Inflammatory macrophage treated with lipopolysaccharide for 1 hour (primary cell): ENCODE measurements at regions not wholly inside any gene's neighbourhood (a gene's known extent, or its start where the extent isn't known, plus 50 kb on each side); places are given as distances from the start of the nearest gene placed in this dataset.

ENCODE experiments used
- DNase-seq, 2 donors: peaks; one replicate each; pipeline ENCODE4 v3.0.0-alpha.2; 2020 to 2022

- no peak for DNase-seq
Observed at GRCh38 chr7:156174428-156174827, 362.2 kb upstream of the SHH start.

- no peak for DNase-seq
Observed at GRCh38 chr7:156173748-156174353, 361.6 kb upstream of the SHH start.

- DNase-seq, result no peak
Observed at GRCh38 chr7:156173346-156173745, 361.1 kb upstream of the SHH start.

DNA sequence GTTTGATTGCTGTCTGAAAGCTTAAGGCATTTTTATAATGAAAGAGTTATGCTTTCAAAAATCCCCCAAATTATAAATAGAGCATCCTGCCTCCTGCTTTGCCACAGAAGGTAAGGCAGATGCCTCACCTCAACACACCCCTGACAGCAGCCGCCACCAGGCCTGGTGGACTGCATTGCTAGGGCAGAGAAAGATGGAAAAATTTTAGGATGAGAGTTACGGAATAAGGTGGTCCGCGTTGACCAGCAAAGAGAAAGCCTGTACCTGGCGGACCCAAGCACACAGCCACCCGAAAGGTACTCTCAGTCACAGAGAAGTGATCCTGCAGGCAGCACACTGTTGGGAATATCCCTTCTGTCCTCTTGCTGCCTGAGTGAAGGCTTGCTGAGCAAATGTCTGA, 360.4 kb upstream of the SHH start:
- no peak for DNase-seq

DNA sequence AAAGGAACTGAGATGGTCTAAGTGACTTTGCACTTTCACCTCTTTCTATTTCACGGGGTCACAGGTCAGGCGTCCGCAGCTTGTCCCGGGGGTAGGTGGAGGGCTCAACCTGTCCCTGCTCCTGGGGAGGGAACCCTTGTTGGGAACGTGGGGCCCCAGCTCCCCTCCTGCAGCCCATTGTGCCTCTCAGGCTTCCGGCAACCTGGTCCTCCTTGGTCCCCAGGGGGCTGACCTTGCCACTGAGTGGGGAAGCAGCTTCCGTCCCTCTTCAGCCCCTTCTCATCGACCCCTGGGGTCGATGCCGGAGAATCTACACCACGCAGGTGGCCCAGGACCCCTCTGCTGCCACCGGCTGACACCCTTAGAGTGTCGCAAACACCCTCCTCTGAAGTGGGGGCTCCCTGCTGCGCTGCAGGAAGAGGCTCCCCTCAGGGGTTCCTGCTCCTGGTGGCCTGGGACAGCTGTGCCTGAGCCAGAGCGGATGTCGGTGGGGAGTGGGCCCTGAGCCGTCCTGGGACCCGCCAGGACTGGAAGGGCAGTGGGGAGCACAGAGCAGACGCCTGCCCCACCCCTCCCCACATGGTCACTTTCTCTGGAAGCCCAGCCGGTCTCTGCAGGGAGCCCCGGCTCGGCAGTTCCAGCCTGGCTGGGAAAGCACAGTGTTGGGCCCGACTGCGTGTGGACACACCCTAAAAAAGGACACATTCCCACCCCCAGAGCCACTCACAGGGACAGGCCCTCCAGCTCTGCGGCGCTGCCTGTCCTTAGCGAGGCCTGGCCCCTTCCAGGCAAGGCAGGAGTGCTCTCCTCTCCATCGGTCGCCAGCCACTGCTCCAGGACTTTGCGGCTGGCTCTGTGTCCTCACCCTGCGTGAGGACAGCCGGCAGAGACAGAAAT, 357.5 kb upstream of the SHH start:
- no peak for DNase-seq

- DNase-seq, result no peak
Observed at GRCh38 chr7:156168434-156168833, 356.2 kb upstream of the SHH start.

GRCh38 chr7:156167987-156168386, 355.7 kb upstream of the SHH start:
- DNase-seq, result no peak

DNA sequence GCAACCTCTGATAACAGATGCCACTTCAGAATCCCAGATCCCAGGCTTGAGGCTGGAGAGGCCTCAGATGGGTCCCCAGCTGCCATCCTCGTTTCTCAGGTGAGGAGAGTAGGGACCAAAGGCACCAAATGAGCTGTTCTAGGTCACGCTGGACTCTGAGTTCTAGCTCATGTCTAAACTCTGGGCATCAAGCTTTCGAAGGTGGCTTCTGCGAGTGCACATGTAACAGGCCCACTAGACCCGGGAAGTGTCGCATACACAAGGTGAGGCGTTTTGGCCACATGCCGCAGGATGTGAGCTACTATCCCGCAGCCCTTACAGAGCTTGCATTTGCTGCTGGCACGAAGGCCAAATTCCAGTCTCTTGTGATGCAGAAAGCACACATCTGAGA, 355.1 kb upstream of the SHH start:
- DNase-seq, result no peak

DNA sequence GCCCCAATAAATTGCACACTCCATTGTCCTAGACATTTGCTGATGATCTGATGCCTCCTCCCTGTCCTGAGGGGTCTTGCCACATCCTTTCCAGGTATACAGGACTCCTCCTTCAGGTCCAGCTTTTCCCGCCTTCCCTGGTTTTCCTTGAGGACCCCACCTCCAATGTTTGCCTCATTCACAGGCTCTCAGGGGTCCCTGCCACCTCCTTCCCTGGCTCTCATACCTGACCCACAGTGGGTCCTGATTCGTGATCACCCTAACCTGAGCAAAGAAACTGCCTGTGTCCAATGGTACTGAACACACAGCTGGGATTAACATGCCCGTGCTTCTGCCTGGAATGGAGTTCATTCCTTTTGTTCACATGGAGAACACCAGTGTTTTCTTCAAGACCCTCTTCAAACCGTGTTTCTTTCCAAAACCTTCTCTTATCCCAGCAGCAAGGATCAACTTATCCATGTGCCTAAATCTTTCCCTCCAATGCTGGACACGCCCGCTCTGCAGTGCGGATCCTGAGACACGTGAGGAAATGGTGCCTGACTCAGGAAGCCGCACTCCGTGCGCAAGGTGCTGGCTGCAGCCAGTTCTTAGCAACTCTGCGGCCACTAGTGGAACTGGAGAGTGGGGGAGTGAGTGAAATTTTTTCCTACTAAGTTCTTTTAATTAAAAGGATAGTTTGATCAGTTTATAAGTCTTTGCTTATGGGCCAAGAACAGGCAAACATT, 354.6 kb upstream of the SHH start:
- DNase-seq, result no peak

GRCh38 chr7:156163747-156164146, 351.5 kb upstream of the SHH start:
- DNase-seq, result no peak

DNA sequence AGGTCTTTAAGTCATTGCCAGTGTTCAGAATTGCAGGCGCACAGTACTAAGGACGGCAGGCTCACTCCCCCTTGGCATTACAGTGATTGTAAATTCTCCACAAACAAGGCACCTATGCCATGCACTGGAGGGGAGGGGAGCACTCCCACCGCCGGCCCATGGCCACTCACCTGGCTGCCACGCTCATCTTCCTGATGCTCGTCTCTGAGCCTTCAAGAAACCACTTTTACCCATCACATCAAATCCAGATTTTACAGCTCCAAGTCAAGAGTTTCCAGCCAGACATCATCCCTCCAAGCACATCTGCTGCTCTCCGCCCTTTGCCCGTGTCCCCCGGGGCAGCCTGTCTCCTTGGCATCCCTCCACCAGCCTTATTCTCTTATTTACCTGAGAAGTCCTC, 350.2 kb upstream of the SHH start:
- DNase-seq, result no peak

GRCh38 chr7:156160811-156161210, 348.5 kb upstream of the SHH start:
- no peak for DNase-seq

- DNase-seq, result no peak
Observed at GRCh38 chr7:156158693-156159092, 346.4 kb upstream of the SHH start.

DNA sequence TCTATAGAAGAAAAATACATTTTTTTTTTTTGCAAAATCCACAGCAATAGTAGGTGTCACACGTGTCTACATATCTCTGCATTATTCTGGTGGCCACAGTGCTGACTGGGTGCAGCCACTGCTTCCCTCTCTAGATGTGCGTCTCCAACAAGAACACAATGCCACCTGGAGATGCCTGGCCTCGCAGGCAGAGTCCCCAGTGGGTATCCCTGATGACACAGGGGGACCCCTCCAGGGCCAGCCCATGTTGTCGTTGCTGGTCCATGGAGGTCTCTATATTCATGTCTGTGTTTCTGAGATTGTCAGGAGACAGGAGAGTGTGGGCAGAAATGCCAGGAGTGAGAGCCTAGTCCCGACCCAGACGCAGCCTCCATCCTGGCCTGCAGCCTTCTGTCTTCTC, 345.9 kb upstream of the SHH start:
- DNase-seq, result no peak

DNA sequence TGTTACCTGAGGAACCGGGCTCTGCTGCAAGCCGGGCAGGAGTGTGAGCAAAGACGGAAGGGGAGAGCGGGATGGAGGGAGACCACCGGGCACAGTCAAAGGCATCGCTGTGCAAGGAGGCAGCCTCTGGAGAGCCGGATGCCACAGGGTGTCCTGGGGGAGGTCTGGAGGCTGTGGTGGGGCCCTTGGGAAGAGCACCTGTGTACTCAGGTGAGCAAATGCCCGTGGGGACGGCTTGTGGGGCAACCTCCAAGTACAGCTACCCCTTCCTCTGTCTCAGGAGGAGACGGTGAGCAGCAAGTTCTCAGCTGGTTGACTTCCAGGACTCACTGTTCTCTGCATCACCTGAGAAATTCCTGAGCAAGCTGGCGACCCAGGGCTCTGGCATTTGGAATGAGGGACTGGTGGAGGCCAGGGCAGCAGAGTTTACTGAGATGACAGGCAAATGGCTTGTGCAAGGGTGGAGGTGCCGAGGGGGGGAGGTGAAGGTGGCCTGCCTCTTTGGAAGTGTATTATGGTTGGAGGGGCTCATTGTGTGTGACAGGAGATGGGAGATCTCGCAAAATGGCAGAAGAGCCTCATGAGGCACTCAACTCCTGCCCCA, 345.2 kb upstream of the SHH start:
- no peak for DNase-seq

GRCh38 chr7:156156734-156157408, 344.6 kb upstream of the SHH start:
- DNase-seq, result no peak

DNA sequence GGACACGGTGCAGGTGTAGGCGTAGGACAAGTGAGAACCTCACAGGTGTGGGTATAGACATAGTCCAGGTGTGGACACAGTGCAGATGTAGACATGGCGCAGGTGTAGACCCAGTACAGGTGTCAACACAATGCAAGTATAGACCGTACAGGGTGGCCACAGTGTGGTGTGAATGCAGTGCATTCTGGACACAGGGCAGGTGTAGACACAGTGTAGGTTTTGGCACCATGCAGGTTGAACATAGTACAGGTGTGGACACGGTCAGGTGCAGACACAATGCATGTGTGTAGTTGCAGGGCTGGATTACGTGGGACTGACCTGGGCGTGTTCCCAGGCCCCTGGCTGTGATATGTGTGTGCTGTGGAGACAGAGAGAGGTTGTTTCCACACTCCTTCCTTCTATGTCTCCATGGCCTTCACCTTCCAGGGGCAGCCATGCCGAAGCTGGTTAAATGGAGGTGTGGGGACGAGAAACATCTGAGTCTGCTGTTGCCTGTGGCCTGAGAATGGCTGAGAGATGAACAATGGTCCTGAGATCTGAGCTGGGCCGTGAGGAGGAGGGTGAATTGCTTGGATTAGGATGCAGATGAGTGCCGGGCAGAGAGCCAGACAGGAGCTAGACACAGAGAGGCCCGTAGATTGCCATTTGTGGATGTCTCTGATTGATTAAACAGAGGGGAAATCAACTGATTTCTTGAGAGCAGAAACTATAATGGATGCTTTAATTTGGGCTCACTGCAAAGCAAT, 343.9 kb upstream of the SHH start:
- no peak for DNase-seq

DNA sequence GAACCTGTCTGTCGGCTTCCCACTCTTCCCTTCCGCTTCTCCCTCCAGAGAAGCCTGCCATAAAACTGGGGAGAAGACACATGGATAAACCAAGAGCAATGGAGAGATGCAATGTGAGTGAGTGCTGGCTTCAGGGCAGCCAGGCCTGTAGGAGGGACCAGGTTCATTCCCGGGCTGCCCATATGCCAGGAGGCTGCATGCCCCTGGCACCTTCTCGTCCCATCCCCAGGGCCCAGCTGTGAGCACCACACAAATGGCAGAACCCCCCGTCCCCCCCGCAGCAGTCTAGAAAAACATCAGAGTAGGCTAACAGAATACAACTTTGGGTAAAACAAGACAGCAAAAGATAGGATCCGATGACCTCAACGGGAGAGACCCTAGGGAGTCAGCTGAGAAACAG, 341.3 kb upstream of the SHH start:
- DNase-seq, result no peak

- no peak for DNase-seq
Observed at GRCh38 chr7:156152390-156152789, 340.1 kb upstream of the SHH start.

DNA sequence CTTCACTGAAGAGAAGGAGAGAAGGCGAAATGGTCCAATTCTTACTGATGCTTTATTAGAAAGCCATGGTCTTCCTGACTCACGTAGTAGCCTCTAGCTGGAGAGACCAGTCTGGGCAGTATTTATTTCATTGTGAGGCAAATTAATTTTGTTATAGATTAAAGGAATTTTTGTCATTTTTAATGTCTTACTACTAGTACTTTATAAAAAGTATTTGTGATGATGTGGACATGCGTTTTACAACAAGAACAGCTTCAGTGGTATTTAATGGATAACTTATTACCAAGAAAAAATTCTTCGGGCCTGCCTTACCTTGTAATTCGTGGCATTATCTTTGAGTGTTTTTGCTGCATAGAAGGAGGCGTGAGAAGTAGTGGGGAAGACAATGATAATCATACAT, 339.4 kb upstream of the SHH start:
- DNase-seq, result no peak

- no peak for DNase-seq
Observed at GRCh38 chr7:156151078-156151477, 338.8 kb upstream of the SHH start.

DNA sequence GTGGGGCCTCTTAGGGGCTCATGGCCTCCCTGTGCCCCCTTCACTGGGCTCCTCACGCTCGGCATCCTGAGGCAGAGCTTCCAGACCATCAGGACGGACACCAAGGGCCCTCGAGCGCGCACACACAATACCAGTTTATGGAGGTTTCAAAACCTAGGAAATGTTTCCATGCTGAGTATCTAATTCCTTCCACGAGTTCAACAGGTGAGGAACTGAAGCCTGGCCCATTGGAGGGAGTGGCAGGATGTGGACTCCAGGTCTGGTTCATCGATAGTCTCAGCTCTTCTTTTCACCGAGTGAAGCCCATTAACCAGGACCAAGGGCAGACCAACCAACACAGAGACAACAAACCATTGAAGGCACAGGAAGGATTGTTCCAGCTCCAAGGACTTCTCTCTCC, 336.7 kb upstream of the SHH start:
- no peak for DNase-seq
